Erythroblast (primary cell): ENCODE measurements at regions not wholly inside any gene's neighbourhood (a gene's known extent, or its start where the extent isn't known, plus 50 kb on each side); places are given as distances from the start of the nearest gene placed in this dataset.

Experiments
- GATA1 ChIP-seq: IDR thresholded peaks from 2 replicates; pipeline ENCODE4 v1.6.1; 2011; ENCODE audit warnings: low read depth, mild to moderate bottlenecking, control low read depth, low read length, moderate library complexity
- POLR2A ChIP-seq: IDR thresholded peaks from 2 replicates; pipeline ENCODE4 v1.6.1; 2011; ENCODE audit warnings: mild to moderate bottlenecking, low read length

DNA sequence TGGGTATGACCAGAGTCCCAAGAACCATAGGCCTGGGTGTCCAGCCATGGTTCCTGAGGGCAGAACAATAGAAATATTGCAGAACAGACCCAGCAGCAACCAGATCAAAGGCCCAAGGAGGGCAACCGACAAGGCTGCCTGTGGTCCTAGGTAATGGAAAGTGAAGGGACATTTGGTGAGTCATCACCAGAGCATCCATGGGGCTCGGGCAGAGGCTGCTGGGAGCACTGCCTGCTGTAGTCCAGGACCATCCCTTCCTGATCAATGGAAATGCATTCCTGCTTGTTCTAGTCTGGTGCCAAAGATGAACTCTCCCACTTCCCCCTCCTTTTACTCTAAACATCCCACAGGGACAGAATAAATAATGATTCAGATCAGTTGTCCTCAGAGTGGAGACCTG is 172.8 kb upstream of the CACNA1E start:
- TF ChIP-seq POLR2A (no peak), GATA1 (no peak)
